Inferior parietal cortex (tissue), 1 donor: ENCODE measurements at regions not wholly inside any gene's neighbourhood (a gene's known extent, or its start where the extent isn't known, plus 50 kb on each side); places are given as distances from the start of the nearest gene placed in this dataset.
A peak's percentile ranks its signal among the peaks of the same experiment; 100 is the strongest.

Source experiments
- DNase-seq: peaks from one replicate; pipeline ENCODE4 v3.0.0-alpha.2; 2016; ENCODE audit errors: extremely low spot score

- DNase-seq = no peak
Observed at GRCh38 chr4:33283818-33284217, 2563.6 kb downstream of the PCDH7 start.

GRCh38 chr4:33296876-33297455 is 2576.8 kb downstream of the PCDH7 start:
- DNase-seq = no peak

GRCh38 chr4:33302321-33302720 is 2582.2 kb downstream of the PCDH7 start:
- DNase-seq = no peak

- no peak for DNase-seq
Observed at GRCh38 chr4:33306131-33306530, 2586.0 kb downstream of the PCDH7 start.

- no peak for DNase-seq
Observed at GRCh38 chr4:33316033-33316432, 2595.9 kb downstream of the PCDH7 start.

- no peak for DNase-seq
Observed at GRCh38 chr4:33316578-33316977, 2596.4 kb downstream of the PCDH7 start.

GRCh38 chr4:33323393-33323792 is 2603.2 kb downstream of the PCDH7 start:
- no peak for DNase-seq

GRCh38 chr4:33334416-33334815 is 2614.2 kb downstream of the PCDH7 start:
- no peak for DNase-seq

GRCh38 chr4:33339762-33340161 is 2619.6 kb downstream of the PCDH7 start:
- no peak for DNase-seq

- DNase-seq = no peak
Observed at GRCh38 chr4:33340168-33340567, 2620.0 kb downstream of the PCDH7 start.

GRCh38 chr4:33349376-33349775 is 2629.2 kb downstream of the PCDH7 start:
- DNase-seq = no peak

GRCh38 chr4:33357121-33357520 is 2637.0 kb downstream of the PCDH7 start:
- DNase-seq = no peak

GRCh38 chr4:33369446-33369845 is 2649.3 kb downstream of the PCDH7 start:
- DNase-seq = no peak

GRCh38 chr4:33381816-33382215 is 2661.6 kb downstream of the PCDH7 start:
- peak; percentile 20 for DNase-seq

- no peak for DNase-seq
Observed at GRCh38 chr4:33386764-33387163, 2666.6 kb downstream of the PCDH7 start.

GRCh38 chr4:33390976-33391375 is 2670.8 kb downstream of the PCDH7 start:
- no peak for DNase-seq

- no peak for DNase-seq
Observed at GRCh38 chr4:33395731-33396485, 2675.7 kb downstream of the PCDH7 start.

GRCh38 chr4:33400504-33400903 is 2680.3 kb downstream of the PCDH7 start:
- DNase-seq = no peak

- DNase-seq = no peak
Observed at GRCh38 chr4:33407496-33407895, 2687.3 kb downstream of the PCDH7 start.

GRCh38 chr4:33411182-33411581 is 2691.0 kb downstream of the PCDH7 start:
- no peak for DNase-seq

GRCh38 chr4:33421887-33422286 is 2701.7 kb downstream of the PCDH7 start:
- no peak for DNase-seq

GRCh38 chr4:33422656-33423055 is 2702.5 kb downstream of the PCDH7 start:
- no peak for DNase-seq

GRCh38 chr4:33425936-33426335 is 2705.8 kb downstream of the PCDH7 start:
- no peak for DNase-seq

- DNase-seq = no peak
Observed at GRCh38 chr4:33427676-33428075, 2707.5 kb downstream of the PCDH7 start.
